Sigmoid colon (tissue), 6 donors: ENCODE measurements at regions not wholly inside any gene's neighbourhood (a gene's known extent, or its start where the extent isn't known, plus 50 kb on each side); places are given as distances from the start of the nearest gene placed in this dataset.

ENCODE experiments used
- DNase-seq: peaks from one replicate; pipeline ENCODE4 v3.0.0-alpha.2; 2019
- H3K27ac ChIP-seq, 4 donors: fragments of 200-600 bp; sonication (generic); one replicate each; pipeline ENCODE4 v1.5.1; 2016 to 2019; ENCODE audit warnings: mild to moderate bottlenecking in 1 of 4
- H3K27me3 ChIP-seq, 3 donors: fragments of 200-600 bp; sonication (generic); one replicate each; pipeline ENCODE4 v1.5.1; 2019; ENCODE audit warnings: mild to moderate bottlenecking in 1 of 3
- H3K36me3 ChIP-seq, 4 donors: fragments of 200-600 bp; sonication (generic); one replicate each; pipeline ENCODE4 v1.5.1; 2016 to 2019
- H3K4me1 ChIP-seq, 4 donors: fragments of 200-600 bp; sonication (generic); one replicate each; pipeline ENCODE4 v1.5.1; 2017 to 2019
- H3K4me3 ChIP-seq, 4 donors: fragments of 200-600 bp; sonication (generic); one replicate each; pipeline ENCODE4 v1.5.1; 2017 to 2019; ENCODE audit warnings: mild to moderate bottlenecking in 2 of 4, moderate library complexity in 1 of 4
- H3K9me3 ChIP-seq, 4 donors: fragments of 200-600 bp in 3 of 4; sonication (generic) in 3 of 4; one replicate each; pipeline versions ENCODE4 v1.5.1 to v1.6.1; 2013 to 2019
- EP300 ChIP-seq, 4 donors: sonication (generic); formaldehyde crosslinking; IDR thresholded peaks; one replicate each; pipeline ENCODE4 v1.6.1; 2017; ENCODE audit warnings: antibody characterized with exemption in 4 of 4
- POLR2A ChIP-seq, 2 donors: fragments of 450-650 bp; IDR thresholded peaks; one replicate each; pipeline ENCODE4 v1.6.1; 2016; ENCODE audit warnings: antibody characterized with exemption in 2 of 2, mild to moderate bottlenecking in 2 of 2, moderate library complexity in 2 of 2
- POLR2AphosphoS5 ChIP-seq, 4 donors: sonication (generic); formaldehyde crosslinking; IDR thresholded peaks; one replicate each; pipeline ENCODE4 v1.6.1; 2017; ENCODE audit warnings: antibody characterized with exemption in 4 of 4
- WGBS, 2 donors: extraction: QIAGEN DNeasy Blood & Tissue Kit; methylation state at CpG; one replicate each; pipeline ENCODE4 v1.1.7; 2013; 5-methylcytosine and 5-hydroxymethylcytosine counted together
- intact Hi-C: fragments of 100-400 bp; cut with DNase I; formaldehyde crosslinking; loops from one replicate; pipeline ENCODE4 v1.15.1; 2023
- TF ChIP-seq, protein P1 (sequence below), 4 experiments: fragments of 450-650 bp in 3 of 4; fragments of 200-600 bp in 1 of 4; IDR thresholded peaks; one replicate each; pipeline ENCODE4 v1.5.1; 2016 to 2019; ENCODE audit warnings: antibody characterized with exemption in 4 of 4, mild to moderate bottlenecking in 3 of 4, moderate library complexity in 2 of 4
- donor health status: healthy with polysubstance abuse.
- donor health status: healthy.

- no peak for DNase-seq
- H3K4me3 ChIP-seq: no peak overlapping the region
- 64 to 70% methylated on average over 2 of the region's 2 CpGs for WGBS, 2 donors
- H3K27me3 ChIP-seq: no peaks in the 10 kb centered on the region
- TF ChIP-seq POLR2AphosphoS5 (IDR thresholded peaks at IDR 0.05) (no peak), EP300 (IDR thresholded peaks at IDR 0.05) (no peak), POLR2A (IDR thresholded peaks at IDR 0.05) (no peak)
- TF ChIP-seq, protein P1, sequence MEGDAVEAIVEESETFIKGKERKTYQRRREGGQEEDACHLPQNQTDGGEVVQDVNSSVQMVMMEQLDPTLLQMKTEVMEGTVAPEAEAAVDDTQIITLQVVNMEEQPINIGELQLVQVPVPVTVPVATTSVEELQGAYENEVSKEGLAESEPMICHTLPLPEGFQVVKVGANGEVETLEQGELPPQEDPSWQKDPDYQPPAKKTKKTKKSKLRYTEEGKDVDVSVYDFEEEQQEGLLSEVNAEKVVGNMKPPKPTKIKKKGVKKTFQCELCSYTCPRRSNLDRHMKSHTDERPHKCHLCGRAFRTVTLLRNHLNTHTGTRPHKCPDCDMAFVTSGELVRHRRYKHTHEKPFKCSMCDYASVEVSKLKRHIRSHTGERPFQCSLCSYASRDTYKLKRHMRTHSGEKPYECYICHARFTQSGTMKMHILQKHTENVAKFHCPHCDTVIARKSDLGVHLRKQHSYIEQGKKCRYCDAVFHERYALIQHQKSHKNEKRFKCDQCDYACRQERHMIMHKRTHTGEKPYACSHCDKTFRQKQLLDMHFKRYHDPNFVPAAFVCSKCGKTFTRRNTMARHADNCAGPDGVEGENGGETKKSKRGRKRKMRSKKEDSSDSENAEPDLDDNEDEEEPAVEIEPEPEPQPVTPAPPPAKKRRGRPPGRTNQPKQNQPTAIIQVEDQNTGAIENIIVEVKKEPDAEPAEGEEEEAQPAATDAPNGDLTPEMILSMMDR (IDR thresholded peaks at IDR 0.05): no peak
- intact Hi-C loops: no loop called here
- H3K9me3 ChIP-seq: no peaks in the 10 kb centered on the region
- H3K4me1 ChIP-seq: peaks cover 0 to 6% (median 0%) of the 10 kb centered on the region in 4 donors
- H3K27ac ChIP-seq: no peak overlapping the region
- H3K36me3 ChIP-seq: no peaks in the 10 kb centered on the region
Observed at GRCh38 chr1:178612261-178612660, 99.4 kb downstream of the TEX35 start.

DNA sequence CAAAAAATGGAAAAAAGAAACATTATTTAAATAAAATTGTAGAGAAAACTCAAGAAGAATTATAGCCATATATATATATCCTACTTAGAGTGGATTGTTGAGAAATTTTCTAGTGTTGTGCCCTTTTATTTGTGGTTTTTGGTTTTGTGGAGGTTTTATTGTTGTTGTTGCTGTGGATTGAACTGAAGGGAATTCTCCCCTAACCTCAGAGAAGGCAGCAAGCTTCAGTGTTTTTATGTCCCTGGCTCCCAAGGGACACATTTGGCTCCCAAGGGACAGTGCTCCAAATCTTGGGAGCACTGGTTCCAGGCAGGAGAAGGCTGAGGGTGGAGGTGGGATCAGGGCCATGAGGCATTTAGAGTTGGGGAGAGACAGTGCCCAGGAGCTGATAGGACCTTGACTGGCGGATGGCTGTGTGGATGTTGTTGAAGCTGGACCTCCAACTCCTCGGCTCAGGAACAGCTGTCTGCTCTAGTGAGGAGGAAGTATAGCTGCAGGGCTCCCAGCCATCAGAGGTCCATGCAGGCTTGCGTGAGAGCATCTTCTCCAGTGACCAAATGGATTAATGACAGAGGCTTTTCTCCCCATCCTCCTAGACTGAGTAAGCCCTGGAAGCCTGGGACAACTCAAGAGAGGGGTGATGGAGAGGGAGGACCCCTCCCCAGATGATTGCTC is 100.5 kb downstream of the TEX35 start:
- 87% methylated on average over 3 of the region's 3 CpGs for WGBS, 2 donors
- H3K27me3 ChIP-seq: no peaks in the 10 kb centered on the region
- H3K27ac ChIP-seq: peak overlapping the region in 1 of 4 donors; percentile 42
- no peak overlapping the region for H3K4me3 ChIP-seq
- no peak for DNase-seq
- H3K36me3 ChIP-seq: no peaks in the 10 kb centered on the region
- intact Hi-C loops: no loop called here
- H3K4me1 ChIP-seq: peaks cover 0 to 6% (median 0%) of the 10 kb centered on the region in 4 donors
- no peaks in the 10 kb centered on the region for H3K9me3 ChIP-seq
- TF ChIP-seq, protein P1 (IDR thresholded peaks at IDR 0.05): no peak
- no peak for TF ChIP-seq POLR2A (IDR thresholded peaks at IDR 0.05)
- no peak for TF ChIP-seq POLR2AphosphoS5 (IDR thresholded peaks at IDR 0.05)
- TF ChIP-seq EP300 (IDR thresholded peaks at IDR 0.05): no peak

GRCh38 chr1:178614286-178614685 is 101.4 kb downstream of the TEX35 start:
- TF ChIP-seq POLR2A (IDR thresholded peaks at IDR 0.05): no peak
- TF ChIP-seq, protein P1 (IDR thresholded peaks at IDR 0.05): no peak
- no peak for TF ChIP-seq EP300 (IDR thresholded peaks at IDR 0.05)
- no peak for TF ChIP-seq POLR2AphosphoS5 (IDR thresholded peaks at IDR 0.05)
- Histone ChIP-seq H3K4me3 (no peak overlapping the region), H3K27ac (peak overlapping the region in 1 of 4 donors; percentile 42), H3K4me1 (no peaks in the 10 kb centered on the region), H3K9me3 (no peaks in the 10 kb centered on the region), H3K27me3 (no peaks in the 10 kb centered on the region), H3K36me3 (no peaks in the 10 kb centered on the region)
- DNase-seq: no peak
- intact Hi-C loops: no loop called here
- WGBS, 2 donors: 87 to 90% methylated on average over 8 of the region's 8 CpGs

GRCh38 chr1:178619042-178619927 is 105.8 kb upstream of the RALGPS2 start:
- Histone ChIP-seq H3K4me1 (no peaks in the 10 kb centered on the region), H3K4me3 (no peak overlapping the region), H3K27ac (no peak overlapping the region), H3K36me3 (no peaks in the 10 kb centered on the region), H3K27me3 (no peaks in the 10 kb centered on the region), H3K9me3 (no peaks in the 10 kb centered on the region)
- DNase-seq: no peak
- 40 to 79% methylated on average over 4 of the region's 4 CpGs for WGBS, 2 donors
- intact Hi-C loops: no loop called here
- TF ChIP-seq POLR2AphosphoS5 (IDR thresholded peaks at IDR 0.05): no peak
- no peak for TF ChIP-seq EP300 (IDR thresholded peaks at IDR 0.05)
- TF ChIP-seq, protein P1 (IDR thresholded peaks at IDR 0.05): no peak
- no peak for TF ChIP-seq POLR2A (IDR thresholded peaks at IDR 0.05)
